GM12878 (cell line): ENCODE measurements at regions not wholly inside any gene's neighbourhood (a gene's known extent, or its start where the extent isn't known, plus 50 kb on each side); places are given as distances from the start of the nearest gene placed in this dataset.

Experiments
- ATAC-seq: fragments of 200-7000 bp; cut with Tn5 transposase; 3 replicates; pipeline ENCODE4 v1.9.1; 2020; ENCODE audit warnings: mild to moderate bottlenecking, moderate library complexity
- BruUV-seq: library from RNA; stranded (reverse); fragments of 400-500 nt; replicated peaks from 2 replicates; lab custom pipeline; 2021; lab: Mats Ljungman, UMichigan
- CTCF ChIA-PET: fragments of 300-600 bp; sonication (Branson Sonifier 250); formaldehyde crosslinking; extraction: SDS; loops from one replicate; lab custom pipeline; 2021; ENCODE audit warnings: inconsistent platforms; lab: Yijun Ruan, JAX
- POLR2A ChIA-PET: fragments of 350-600 bp; formaldehyde crosslinking; extraction: SDS; loops from one replicate; lab custom pipeline; 2021; ENCODE audit warnings: inconsistent platforms; lab: Charles Lee
- RAD21 ChIA-PET: fragments of 300-600 bp; sonication (Branson Sonifier 250); formaldehyde crosslinking; loops from one replicate; lab custom pipeline; 2023; ENCODE audit warnings: antibody characterized with exemption; ENCODE audit not compliant: unreplicated experiment; lab: Charles Lee
- SMC1A ChIA-PET: fragments of 300-600 bp; sonication (Branson Sonifier 250); formaldehyde crosslinking; loops from one replicate; lab custom pipeline; 2023; ENCODE audit not compliant: unreplicated experiment, uncharacterized antibody; lab: Charles Lee
- DNase-seq: peaks from one replicate; pipeline ENCODE4 v3.0.0-alpha.2; 2011; ENCODE audit warnings: low read depth, low spot score
- FAIRE-seq: peaks from 3 replicates; lab custom pipeline; 2011; peaks lifted over from hg19 to GRCh38; lab: Jason Lieb, UNC
- H2AFZ ChIP-seq: 2 replicates; pipeline ENCODE4 v1.6.0; 2011; ENCODE audit warnings: low read depth, low read length, control low read depth; ENCODE audit not compliant: control insufficient read depth
- H3K27ac ChIP-seq: 2 replicates; pipeline ENCODE4 v1.5.1; 2011; ENCODE audit warnings: control low read depth; ENCODE audit not compliant: control insufficient read depth, insufficient read depth
- H3K27me3 ChIP-seq, 2 experiments: replicated peaks in 1 of 2; 2 replicates each; pipeline versions ENCODE4 v1.6.0 to v1.6.1; 2011; ENCODE audit warnings: low read length in 1 of 2; ENCODE audit not compliant: control insufficient read depth in 2 of 2, insufficient read depth in 2 of 2
- H3K36me3 ChIP-seq, 2 experiments: 2 replicates each; pipeline ENCODE4 v1.5.1; 2011; ENCODE audit warnings: low read length in 1 of 2; ENCODE audit not compliant: control insufficient read depth in 2 of 2, insufficient read depth in 2 of 2
- H3K4me1 ChIP-seq: 2 replicates; pipeline ENCODE4 v1.6.1; 2011; ENCODE audit warnings: mild to moderate bottlenecking, low read length, moderate library complexity, mixed read lengths; ENCODE audit not compliant: control insufficient read depth, insufficient read depth
- H3K4me2 ChIP-seq: 2 replicates; pipeline ENCODE4 v1.6.0; 2011; ENCODE audit warnings: control low read depth; ENCODE audit not compliant: control insufficient read depth, insufficient read depth
- H3K4me3 ChIP-seq: fragments of 200-600 bp; sonication (generic); 2 replicates; pipeline ENCODE4 v1.5.1; 2016
- H3K79me2 ChIP-seq: 2 replicates; pipeline ENCODE4 v1.6.0; 2011; ENCODE audit warnings: low read length; ENCODE audit not compliant: control insufficient read depth, insufficient read depth
- H3K9ac ChIP-seq: 2 replicates; pipeline ENCODE4 v1.8.0; 2011; ENCODE audit warnings: low read length, control low read depth, mixed read lengths; ENCODE audit not compliant: control insufficient read depth, insufficient read depth
- H3K9me3 ChIP-seq: replicated peaks from 3 replicates; pipeline ENCODE4 v1.5.1; 2011; ENCODE audit warnings: mild to moderate bottlenecking, low read length; ENCODE audit not compliant: control insufficient read depth, insufficient read depth
- H4K20me1 ChIP-seq: 2 replicates; pipeline ENCODE4 v1.6.0; 2011; ENCODE audit not compliant: control insufficient read depth, insufficient read depth
- BACH1 ChIP-seq: fragments of 450-650 bp; IDR thresholded peaks from 2 replicates; pipeline ENCODE4 v1.6.1; 2017; ENCODE audit warnings: mild to moderate bottlenecking, borderline replicate concordance
- BRCA1 ChIP-seq: IDR thresholded peaks from 2 replicates; pipeline ENCODE4 v1.6.1; 2011; ENCODE audit warnings: low read depth, low read length, improper control_type of control experiment
- CBX5 ChIP-seq: sonication (generic); IDR thresholded peaks from 2 replicates; pipeline ENCODE4 v1.6.1; 2016; ENCODE audit warnings: low read depth, moderate library complexity, mild to moderate bottlenecking, inconsistent platforms
- FOXM1 ChIP-seq: IDR thresholded peaks from 2 replicates; pipeline ENCODE4 v1.6.1; 2012; ENCODE audit warnings: low read depth, mild to moderate bottlenecking, inconsistent platforms, low read length, moderate library complexity
- IKZF1 ChIP-seq: fragments of 450-650 bp; conservative IDR thresholded peaks from 2 replicates; pipeline ENCODE4 v1.6.1; 2017; ENCODE audit warnings: antibody characterized with exemption, mild to moderate bottlenecking
- JUND ChIP-seq: IDR thresholded peaks from 2 replicates; pipeline ENCODE4 v1.6.1; 2012; ENCODE audit warnings: low read depth, mild to moderate bottlenecking, low read length, improper control_type of control experiment, moderate library complexity
- MEF2B ChIP-seq: fragments of 450-650 bp; IDR thresholded peaks from 2 replicates; pipeline ENCODE4 v1.6.1; 2018; ENCODE audit warnings: mild to moderate bottlenecking, moderate library complexity; ENCODE audit not compliant: partially characterized antibody, poor library complexity, severe bottlenecking
- NR2C2 ChIP-seq: IDR thresholded peaks from 2 replicates; pipeline ENCODE4 v1.6.1; 2011; ENCODE audit warnings: borderline replicate concordance, low read depth; ENCODE audit not compliant: control insufficient read depth, insufficient read length
- NR2F1 ChIP-seq: fragments of 450-650 bp; conservative IDR thresholded peaks from 2 replicates; pipeline ENCODE4 v1.6.1; 2017; ENCODE audit warnings: mild to moderate bottlenecking
- RAD51 ChIP-seq: fragments of 450-650 bp; IDR thresholded peaks from 2 replicates; pipeline ENCODE4 v1.6.1; 2016; ENCODE audit warnings: moderate library complexity, mild to moderate bottlenecking, inconsistent platforms
- RCOR1 ChIP-seq: conservative IDR thresholded peaks from 2 replicates; pipeline ENCODE4 v1.6.1; 2012; ENCODE audit warnings: low read depth, low read length, improper control_type of control experiment
- TARDBP ChIP-seq: IDR thresholded peaks from 2 replicates; pipeline ENCODE4 v1.6.1; 2016; ENCODE audit warnings: borderline replicate concordance
- YBX1 ChIP-seq: fragments of 450-650 bp; IDR thresholded peaks from 2 replicates; pipeline ENCODE4 v1.6.1; 2016; ENCODE audit warnings: antibody characterized with exemption
- ZBED1 ChIP-seq: IDR thresholded peaks from 2 replicates; pipeline ENCODE4 v1.6.1; 2016; ENCODE audit warnings: borderline replicate concordance
- WGBS: methylation state at CpG from one replicate; pipeline ENCODE4 v1.1.6; 2016; ENCODE audit warnings: low lambda C conversion rate; ENCODE audit not compliant: insufficient replicate concordance, insufficient coverage; ENCODE audit errors: missing lambda C conversion rate; 5-methylcytosine and 5-hydroxymethylcytosine counted together
- in situ Hi-C: fragments of 300-500 bp; cut with MboI; formaldehyde crosslinking; loops from 9 replicates; pipeline ENCODE4 v1.14.3; 2018; ENCODE audit warnings: mixed read lengths
- intact Hi-C: fragments of 100-400 bp; cut with micrococcal nuclease; formaldehyde crosslinking; loops from one replicate; pipeline ENCODE4 v1.14.2; 2022; ENCODE audit not compliant: unreplicated experiment
- TF ChIP-seq, protein P1 (sequence below): fragments of 450-650 bp; IDR thresholded peaks from 2 replicates; pipeline ENCODE4 v1.6.1; 2017; ENCODE audit warnings: low read depth, mild to moderate bottlenecking, moderate library complexity
- TF ChIP-seq, protein P2 (sequence below): IDR thresholded peaks from 2 replicates; pipeline ENCODE4 v1.6.1; 2011; ENCODE audit warnings: mild to moderate bottlenecking, low read depth, low read length, moderate library complexity; ENCODE audit not compliant: insufficient replicate concordance
- TF ChIP-seq, protein P3 (sequence below): fragments of 150-350 bp; IDR thresholded peaks from 2 replicates; pipeline ENCODE4 v1.6.1; 2014; ENCODE audit warnings: mild to moderate bottlenecking, low read depth, low read length

DNA sequence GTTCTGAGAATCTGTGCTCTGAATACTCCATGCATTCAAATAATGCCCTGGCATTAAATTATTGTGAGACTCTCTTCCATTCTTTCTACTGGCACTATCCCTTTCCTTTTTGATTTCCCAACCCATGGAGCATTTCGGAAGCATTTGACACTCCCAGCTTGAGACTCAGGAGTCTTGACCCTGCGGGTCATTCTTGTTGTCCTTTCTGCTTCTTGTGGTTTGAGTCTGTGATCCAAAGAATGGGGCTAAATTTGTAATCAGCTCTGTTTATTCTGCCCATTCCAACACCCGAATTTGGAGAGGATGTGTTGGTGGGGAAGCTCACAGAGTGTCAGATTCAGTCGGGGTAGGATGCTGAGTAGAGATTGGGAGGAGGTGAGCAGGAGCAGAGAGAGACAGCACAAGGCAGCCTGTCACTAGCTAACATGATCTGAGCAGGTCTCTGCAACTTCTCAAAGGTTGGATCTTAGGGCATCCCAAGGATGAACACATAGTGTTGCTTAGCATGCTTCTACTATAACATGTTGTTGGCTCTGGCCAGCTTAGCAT is 80.4 kb upstream of the BMPER start:
- no peak for FAIRE-seq
- in situ Hi-C loops: no loop called here
- no TSS peak for BruUV-seq

More for the DNA sequence above, 80.4 kb upstream of the BMPER start:
- Histone ChIP-seq H3K9me3 (no peaks in the 10 kb centered on the region), H3K27me3 (no peaks in the 10 kb centered on the region), H3K4me3 (no peak overlapping the region), H2AFZ (no peak overlapping the region), H3K36me3 (no peaks in the 10 kb centered on the region), H3K9ac (no peak overlapping the region), H3K79me2 (no peaks in the 10 kb centered on the region), H3K4me1 (no peaks in the 10 kb centered on the region), H3K27ac (no peak overlapping the region), H4K20me1 (no peaks in the 10 kb centered on the region), H3K4me2 (no peak overlapping the region)
- RAD21 ChIA-PET: no interaction called here
- POLR2A ChIA-PET: no interaction called here
- CTCF ChIA-PET: interaction anchor here (0.6 to 1.0 kb wide), 2 partner anchors 18 to 66 kb away, joined by 3 read pairs; no protein-coding TSS in a partner anchor
- TF ChIP-seq FOXM1 (no peak), BACH1 (no peak), RAD51 (no peak), NR2C2 (no peak), IKZF1 (no peak), JUND (no peak), ZBED1 (no peak), RCOR1 (no peak), CBX5 (no peak), MEF2B (no peak), BRCA1 (no peak), YBX1 (no peak), TARDBP (no peak), NR2F1 (no peak)
- TF ChIP-seq, protein P1, sequence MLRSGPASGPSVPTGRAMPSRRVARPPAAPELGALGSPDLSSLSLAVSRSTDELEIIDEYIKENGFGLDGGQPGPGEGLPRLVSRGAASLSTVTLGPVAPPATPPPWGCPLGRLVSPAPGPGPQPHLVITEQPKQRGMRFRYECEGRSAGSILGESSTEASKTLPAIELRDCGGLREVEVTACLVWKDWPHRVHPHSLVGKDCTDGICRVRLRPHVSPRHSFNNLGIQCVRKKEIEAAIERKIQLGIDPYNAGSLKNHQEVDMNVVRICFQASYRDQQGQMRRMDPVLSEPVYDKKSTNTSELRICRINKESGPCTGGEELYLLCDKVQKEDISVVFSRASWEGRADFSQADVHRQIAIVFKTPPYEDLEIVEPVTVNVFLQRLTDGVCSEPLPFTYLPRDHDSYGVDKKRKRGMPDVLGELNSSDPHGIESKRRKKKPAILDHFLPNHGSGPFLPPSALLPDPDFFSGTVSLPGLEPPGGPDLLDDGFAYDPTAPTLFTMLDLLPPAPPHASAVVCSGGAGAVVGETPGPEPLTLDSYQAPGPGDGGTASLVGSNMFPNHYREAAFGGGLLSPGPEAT: no peak
- TF ChIP-seq, protein P2, sequence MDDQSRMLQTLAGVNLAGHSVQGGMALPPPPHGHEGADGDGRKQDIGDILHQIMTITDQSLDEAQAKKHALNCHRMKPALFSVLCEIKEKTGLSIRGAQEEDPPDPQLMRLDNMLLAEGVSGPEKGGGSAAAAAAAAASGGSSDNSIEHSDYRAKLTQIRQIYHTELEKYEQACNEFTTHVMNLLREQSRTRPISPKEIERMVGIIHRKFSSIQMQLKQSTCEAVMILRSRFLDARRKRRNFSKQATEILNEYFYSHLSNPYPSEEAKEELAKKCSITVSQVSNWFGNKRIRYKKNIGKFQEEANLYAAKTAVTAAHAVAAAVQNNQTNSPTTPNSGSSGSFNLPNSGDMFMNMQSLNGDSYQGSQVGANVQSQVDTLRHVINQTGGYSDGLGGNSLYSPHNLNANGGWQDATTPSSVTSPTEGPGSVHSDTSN: no peak
- TF ChIP-seq, protein P3, sequence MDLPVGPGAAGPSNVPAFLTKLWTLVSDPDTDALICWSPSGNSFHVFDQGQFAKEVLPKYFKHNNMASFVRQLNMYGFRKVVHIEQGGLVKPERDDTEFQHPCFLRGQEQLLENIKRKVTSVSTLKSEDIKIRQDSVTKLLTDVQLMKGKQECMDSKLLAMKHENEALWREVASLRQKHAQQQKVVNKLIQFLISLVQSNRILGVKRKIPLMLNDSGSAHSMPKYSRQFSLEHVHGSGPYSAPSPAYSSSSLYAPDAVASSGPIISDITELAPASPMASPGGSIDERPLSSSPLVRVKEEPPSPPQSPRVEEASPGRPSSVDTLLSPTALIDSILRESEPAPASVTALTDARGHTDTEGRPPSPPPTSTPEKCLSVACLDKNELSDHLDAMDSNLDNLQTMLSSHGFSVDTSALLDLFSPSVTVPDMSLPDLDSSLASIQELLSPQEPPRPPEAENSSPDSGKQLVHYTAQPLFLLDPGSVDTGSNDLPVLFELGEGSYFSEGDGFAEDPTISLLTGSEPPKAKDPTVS: no peak
- 25% methylated on average over 4 of the region's 4 CpGs for WGBS
- no peak for DNase-seq
- SMC1A ChIA-PET: no interaction called here
- ATAC-seq: no peak
- intact Hi-C loops: no loop called here
